GM18507 (cell line): ENCODE measurements at regions not wholly inside any gene's neighbourhood (a gene's known extent, or its start where the extent isn't known, plus 50 kb on each side); places are given as distances from the start of the nearest gene placed in this dataset.

ENCODE experiments used
- DNase-seq: peaks from one replicate; pipeline ENCODE4 v3.0.0; 2011; ENCODE audit warnings: low read depth; ENCODE audit not compliant: insufficient read length; ENCODE audit errors: extremely low spot score
- FAIRE-seq: peaks from 2 replicates; lab custom pipeline; 2011; peaks lifted over from hg19 to GRCh38; lab: Jason Lieb, UNC

GRCh38 chr2:8392098-8392866, 289.6 kb upstream of the ID2 start:
- DNase-seq (no peak), FAIRE-seq (no peak)

DNA sequence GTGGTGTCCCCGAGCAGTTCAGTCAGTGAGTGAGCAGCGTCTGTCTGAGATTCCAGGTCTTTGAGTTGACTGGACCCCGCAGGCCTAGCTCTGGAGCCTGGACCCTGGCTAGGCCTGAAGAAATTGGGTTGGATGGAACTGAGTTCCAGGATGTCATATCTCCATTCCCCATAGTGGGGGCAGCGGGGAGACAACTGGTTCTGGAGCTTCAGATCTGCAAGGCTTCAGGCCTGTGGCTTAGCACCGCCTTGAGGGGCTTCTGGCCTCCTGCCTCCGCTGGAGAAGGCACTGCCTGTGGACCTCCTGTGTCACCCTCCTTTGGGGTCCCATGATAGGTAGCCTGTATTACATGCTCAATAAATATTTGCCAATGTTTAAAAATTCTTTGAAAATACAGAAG, 288.4 kb upstream of the ID2 start:
- no peak for DNase-seq
- FAIRE-seq, result no peak

- DNase-seq, result no peak
- FAIRE-seq, result no peak
These were observed 287.7 kb upstream of the ID2 start for GRCh38 chr2:8394131-8394530.

DNA sequence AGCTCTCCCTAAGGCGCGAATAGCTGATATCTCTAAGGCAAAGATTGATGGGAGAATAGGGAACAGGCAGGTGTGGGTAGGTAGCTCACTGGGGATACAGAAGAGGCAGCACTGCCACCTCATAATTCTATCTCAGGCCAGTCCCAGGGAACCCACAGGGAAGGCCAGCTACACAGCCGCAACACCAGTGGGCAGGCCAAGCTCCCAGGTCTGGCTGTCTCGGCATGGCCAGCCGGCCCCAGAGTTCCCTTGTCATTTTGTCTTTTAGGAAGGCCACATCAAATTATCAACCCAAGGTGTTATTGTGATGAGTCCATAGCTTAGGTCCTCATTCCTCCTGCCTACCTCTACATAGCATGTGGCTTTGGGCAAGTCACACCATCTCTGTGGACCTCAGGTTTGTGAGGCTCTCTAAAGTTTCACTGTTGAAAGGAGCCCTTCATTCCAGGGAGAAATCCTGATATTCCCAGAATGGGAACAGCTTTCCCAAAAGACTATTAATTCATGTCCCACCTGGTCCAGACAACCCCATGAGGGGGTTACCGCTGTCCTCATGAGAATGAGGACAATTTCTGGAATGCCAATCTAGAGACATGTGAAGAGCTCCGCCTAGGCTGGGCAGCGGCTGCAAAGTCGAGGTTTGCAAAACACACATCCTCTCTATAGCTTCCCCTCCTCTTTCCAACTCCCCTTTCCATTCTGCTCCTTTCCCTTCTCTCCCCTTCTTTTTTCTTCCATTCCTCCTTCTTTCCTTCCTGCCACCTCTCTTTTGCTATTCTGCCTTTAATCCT, 287.1 kb upstream of the ID2 start:
- FAIRE-seq, result no peak
- no peak for DNase-seq

DNA sequence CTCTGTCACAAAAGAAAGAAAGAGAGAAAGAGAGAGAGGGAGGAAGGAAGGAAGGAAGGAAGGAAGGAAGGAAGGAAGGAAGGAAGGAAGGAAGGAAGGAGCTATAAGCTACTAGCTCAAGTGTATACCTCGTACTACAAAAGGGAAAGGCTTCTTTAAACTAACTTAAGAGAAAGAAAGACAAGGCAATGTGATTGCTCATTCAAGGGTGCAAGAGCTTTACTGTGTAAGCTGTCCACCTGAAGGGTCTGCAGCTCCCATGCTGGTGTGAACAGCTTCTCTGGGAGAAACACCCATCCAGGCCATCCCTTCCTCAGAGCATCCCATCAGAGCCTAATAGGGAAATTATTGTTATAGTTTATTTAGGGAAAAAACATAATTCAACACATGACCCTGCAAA, 286.1 kb upstream of the ID2 start:
- DNase-seq, result no peak
- FAIRE-seq, result no peak

- no peak for DNase-seq
- no peak for FAIRE-seq
These were observed 283.7 kb upstream of the ID2 start for GRCh38 chr2:8398040-8398668.

- FAIRE-seq, result no peak
These were observed 282.1 kb upstream of the ID2 start for GRCh38 chr2:8399731-8400130.

GRCh38 chr2:8400196-8400595, 281.7 kb upstream of the ID2 start:
- no peak for DNase-seq
- FAIRE-seq, result no peak

More at GRCh38 chr2:8399731-8400130, 282.1 kb upstream of the ID2 start:
- no peak for DNase-seq

- FAIRE-seq, result no peak
- no peak for DNase-seq
These were observed 279.6 kb upstream of the ID2 start for GRCh38 chr2:8402222-8402621.

DNA sequence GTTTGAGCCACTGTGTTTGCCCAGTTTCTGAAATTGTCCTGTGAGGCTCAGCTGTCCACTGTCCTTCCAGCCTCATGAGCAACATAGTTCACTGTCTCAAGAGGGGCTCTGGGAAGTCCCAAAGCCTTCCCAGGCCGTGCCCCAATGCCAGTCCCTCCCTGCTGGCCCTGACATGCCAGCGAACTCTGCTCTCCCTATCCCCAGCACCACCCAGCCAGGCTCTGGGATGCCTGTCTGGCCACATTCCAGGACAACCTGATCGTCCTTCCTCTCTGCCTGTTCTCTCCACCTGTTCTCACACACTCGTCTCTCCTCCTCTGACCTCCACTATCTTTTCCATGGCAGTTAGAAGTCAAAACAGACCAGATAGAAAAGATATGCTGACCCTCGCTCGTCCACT, 278.0 kb upstream of the ID2 start:
- FAIRE-seq, result no peak
- no peak for DNase-seq

- no peak for DNase-seq
- FAIRE-seq, result no peak
These were observed 276.5 kb upstream of the ID2 start for GRCh38 chr2:8405334-8405733.

DNA sequence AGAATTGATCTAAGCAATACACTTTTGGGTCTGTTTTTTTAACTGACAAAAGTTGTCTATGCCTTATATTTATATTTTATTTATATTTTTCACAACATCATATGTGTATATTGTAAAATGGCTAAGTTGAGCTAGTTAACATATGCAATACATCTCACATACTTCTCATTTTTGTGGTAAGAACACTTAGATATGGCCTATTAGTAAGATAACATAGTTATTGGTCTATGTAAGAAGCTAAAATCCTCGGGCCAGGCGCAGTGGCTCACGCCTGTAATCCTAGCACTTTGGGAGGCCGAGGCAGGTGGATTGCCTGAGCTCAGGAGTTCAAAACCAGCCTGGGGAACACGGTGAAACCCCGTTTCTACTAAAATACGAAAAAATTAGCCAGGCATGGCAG, 275.6 kb upstream of the ID2 start:
- no peak for DNase-seq
- FAIRE-seq, result no peak

GRCh38 chr2:8407332-8407731, 274.5 kb upstream of the ID2 start:
- FAIRE-seq (peak; percentile 57), DNase-seq (no peak)

DNA sequence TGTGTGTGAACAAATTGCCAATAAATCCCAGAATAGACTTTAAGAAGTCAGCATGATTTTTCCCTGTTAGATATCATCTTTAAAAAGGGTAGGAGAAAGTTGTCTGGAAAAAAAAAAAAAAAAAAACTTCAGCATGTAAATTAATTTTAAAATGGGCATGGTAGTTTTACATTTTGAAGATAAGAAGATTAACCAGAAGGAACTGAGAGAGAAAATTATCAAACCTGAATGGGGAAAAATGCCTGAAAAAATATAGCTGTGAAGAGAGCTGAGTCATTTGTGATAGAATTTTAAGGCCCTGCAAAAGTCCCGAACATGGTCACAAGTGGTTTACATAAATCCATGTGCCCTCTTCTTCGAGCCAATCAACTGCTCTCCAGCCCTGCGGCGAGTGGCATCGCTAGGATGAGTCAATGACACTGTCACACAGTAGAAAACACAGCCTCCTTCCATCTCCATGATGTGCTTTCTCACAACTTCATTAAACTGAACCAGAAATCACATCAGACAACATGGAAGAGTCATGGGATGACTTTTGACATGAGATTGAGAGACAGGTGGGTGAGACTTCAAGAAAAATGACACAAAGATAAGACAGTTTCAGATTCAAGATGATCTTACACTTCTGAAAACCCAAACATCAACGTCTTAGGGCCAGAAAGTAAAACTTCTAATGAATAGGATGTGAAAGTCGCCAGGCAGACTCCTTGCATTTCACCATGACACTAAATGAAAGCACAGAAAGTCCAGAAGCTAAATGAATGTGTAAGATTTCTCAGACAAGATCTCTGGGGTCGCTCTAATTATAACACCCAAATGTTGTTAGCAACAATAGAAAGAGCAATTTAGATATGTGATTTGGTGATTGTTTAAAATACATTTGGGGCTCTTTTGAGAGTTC, 273.0 kb upstream of the ID2 start:
- DNase-seq (peak; percentile 28), FAIRE-seq (peak; percentile 99)

GRCh38 chr2:8409461-8410260, 272.2 kb upstream of the ID2 start:
- FAIRE-seq, result no peak

GRCh38 chr2:8412082-8412481, 269.8 kb upstream of the ID2 start:
- no peak for DNase-seq
- no peak for FAIRE-seq

More at GRCh38 chr2:8409461-8410260, 272.2 kb upstream of the ID2 start:
- no peak for DNase-seq

GRCh38 chr2:8412586-8412985, 269.3 kb upstream of the ID2 start:
- DNase-seq (no peak), FAIRE-seq (no peak)

GRCh38 chr2:8413589-8414135, 268.2 kb upstream of the ID2 start:
- FAIRE-seq, result no peak

More at GRCh38 chr2:8413589-8414135, 268.2 kb upstream of the ID2 start:
- DNase-seq, result no peak
